ENCODE measurements at regions not wholly inside any gene's neighbourhood (a gene's known extent, or its start where the extent isn't known, plus 50 kb on each side); places are given as distances from the start of the nearest gene placed in this dataset.

DNA sequence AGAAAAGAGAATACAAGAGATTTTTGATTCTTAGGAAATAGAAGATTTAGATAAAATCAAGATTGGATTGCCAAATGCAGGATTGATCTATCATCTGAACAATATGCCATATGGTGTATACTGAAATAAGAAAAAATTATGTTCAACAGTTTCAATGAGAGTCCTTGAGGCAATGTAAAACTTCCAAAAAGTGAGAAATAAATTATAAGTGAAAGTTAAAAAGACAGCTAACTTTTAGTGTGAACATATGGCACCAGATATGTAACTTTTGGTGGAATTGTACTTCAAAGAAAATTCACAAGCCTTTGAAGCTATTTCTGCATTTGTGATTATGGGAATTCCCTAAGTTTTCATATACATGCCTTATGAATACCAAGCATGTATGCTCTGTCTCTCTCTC lies 200.5 kb upstream of the ANO3 start:
- no peak overlapping the region for H3K4me3 ChIP-seq (ENCODE audit: low read depth, low read length, poor library complexity, severe bottlenecking)
- no TSS peak for BruUV-seq (replicated peaks)
- peaks cover 13% of the 10 kb centered on the region; the same call in 1 of the 2 replicates for H3K9me3 ChIP-seq (ENCODE audit: low read length)
- TF ChIP-seq EZH2phosphoT487 (IDR thresholded peaks at IDR 0.05; ENCODE audit: borderline replicate concordance, low read depth, low read length): no peak
- TF ChIP-seq, protein P1, sequence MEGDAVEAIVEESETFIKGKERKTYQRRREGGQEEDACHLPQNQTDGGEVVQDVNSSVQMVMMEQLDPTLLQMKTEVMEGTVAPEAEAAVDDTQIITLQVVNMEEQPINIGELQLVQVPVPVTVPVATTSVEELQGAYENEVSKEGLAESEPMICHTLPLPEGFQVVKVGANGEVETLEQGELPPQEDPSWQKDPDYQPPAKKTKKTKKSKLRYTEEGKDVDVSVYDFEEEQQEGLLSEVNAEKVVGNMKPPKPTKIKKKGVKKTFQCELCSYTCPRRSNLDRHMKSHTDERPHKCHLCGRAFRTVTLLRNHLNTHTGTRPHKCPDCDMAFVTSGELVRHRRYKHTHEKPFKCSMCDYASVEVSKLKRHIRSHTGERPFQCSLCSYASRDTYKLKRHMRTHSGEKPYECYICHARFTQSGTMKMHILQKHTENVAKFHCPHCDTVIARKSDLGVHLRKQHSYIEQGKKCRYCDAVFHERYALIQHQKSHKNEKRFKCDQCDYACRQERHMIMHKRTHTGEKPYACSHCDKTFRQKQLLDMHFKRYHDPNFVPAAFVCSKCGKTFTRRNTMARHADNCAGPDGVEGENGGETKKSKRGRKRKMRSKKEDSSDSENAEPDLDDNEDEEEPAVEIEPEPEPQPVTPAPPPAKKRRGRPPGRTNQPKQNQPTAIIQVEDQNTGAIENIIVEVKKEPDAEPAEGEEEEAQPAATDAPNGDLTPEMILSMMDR (conservative IDR thresholded peaks at IDR 0.05; ENCODE audit: low read length): no peak
- intact Hi-C loops (cut with micrococcal nuclease; ENCODE audit: unreplicated experiment): loop anchor here (10.0 kb wide), 1 partner anchor 1373 kb away; the partner anchor contains the start of gene LIN7C
- H4K20me1 ChIP-seq (ENCODE audit: insufficient read depth, low read length): no peaks in the 10 kb centered on the region
- no peaks in the 10 kb centered on the region for H3K79me2 ChIP-seq (ENCODE audit: insufficient read depth, low read depth, low read length)
- peaks cover 19% of the 10 kb centered on the region for H3K4me1 ChIP-seq (ENCODE audit: insufficient read depth, low read length, poor library complexity, severe bottlenecking)
- H2AFZ ChIP-seq (ENCODE audit: low read length): peak overlapping the region; percentile 72; the same call in 1 of the 2 replicates
- POLR2A ChIA-PET: interaction anchor here (0.7 to 5.4 kb wide), 7 partner anchors 9 to 153 kb away, joined by 3 to 57 read pairs (median 3); no protein-coding TSS in a partner anchor
- CTCF ChIA-PET (ENCODE audit: unreplicated experiment): no interaction called here
- no peak for DNase-seq (ENCODE audit: low spot score)
- H3K27ac ChIP-seq (ENCODE audit: low read depth, low read length, poor library complexity, severe bottlenecking): no peak overlapping the region
- H3K9me2 ChIP-seq (ENCODE audit: insufficient read depth, low read length): no peaks in the 10 kb centered on the region
- no peak overlapping the region for H3K4me2 ChIP-seq (ENCODE audit: low read length)
- peaks cover 10% of the 10 kb centered on the region; the same call in 1 of the 2 replicates for H3K36me3 ChIP-seq (ENCODE audit: insufficient read depth, low read length)

DNA sequence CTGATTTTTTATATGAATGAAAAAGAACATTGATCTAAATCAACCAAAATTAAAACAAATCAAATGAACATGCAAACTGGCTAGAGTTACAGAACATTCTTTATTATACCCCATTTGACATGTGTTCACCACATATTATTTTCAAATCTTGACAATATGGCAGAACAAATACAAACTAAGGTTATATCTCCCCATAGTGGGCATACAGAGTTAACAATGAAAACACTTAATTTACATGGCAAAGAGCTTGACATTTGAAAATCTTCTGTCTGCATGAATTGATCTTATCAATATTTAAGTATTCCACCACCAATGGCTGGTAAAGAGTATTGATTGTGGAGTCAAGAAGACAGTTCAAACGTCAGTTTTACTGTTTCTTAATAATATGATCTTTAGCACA lies 197.9 kb upstream of the ANO3 start:
- POLR2A ChIA-PET: interaction anchor here (0.7 to 5.4 kb wide), 4 partner anchors 11 to 151 kb away, joined by 3 to 57 read pairs (median 3); no protein-coding TSS in a partner anchor
- peaks cover 4% of the 10 kb centered on the region; the same call in 1 of the 2 replicates for H3K9me3 ChIP-seq (ENCODE audit: low read length)
- H3K4me2 ChIP-seq (ENCODE audit: low read length): no peak overlapping the region
- peaks cover 19% of the 10 kb centered on the region for H3K4me1 ChIP-seq (ENCODE audit: insufficient read depth, low read length, poor library complexity, severe bottlenecking)
- intact Hi-C loops (cut with micrococcal nuclease; ENCODE audit: unreplicated experiment): loop anchor here (1.0 to 10.0 kb wide), 4 partner anchors 93 to 1371 kb away; partner anchors contain the start of gene LIN7C
- no TSS peak for BruUV-seq (replicated peaks)
- peak; percentile 27 for DNase-seq (ENCODE audit: low spot score)
- CTCF ChIA-PET (ENCODE audit: unreplicated experiment): interaction anchor here (0.8 to 3.7 kb wide), 2 partner anchors 149 to 152 kb away, joined by 3 to 44 read pairs; no protein-coding TSS in a partner anchor
- TF ChIP-seq, protein P1 (conservative IDR thresholded peaks at IDR 0.05; ENCODE audit: low read length): peak; percentile 65
- no peak for TF ChIP-seq EZH2phosphoT487 (IDR thresholded peaks at IDR 0.05; ENCODE audit: borderline replicate concordance, low read depth, low read length)
- H3K9me2 ChIP-seq (ENCODE audit: insufficient read depth, low read length): no peaks in the 10 kb centered on the region
- H3K79me2 ChIP-seq (ENCODE audit: insufficient read depth, low read depth, low read length): no peaks in the 10 kb centered on the region
- H2AFZ ChIP-seq (ENCODE audit: low read length): peak overlapping the region; percentile 80; the same call in 1 of the 2 replicates
- H3K27ac ChIP-seq (ENCODE audit: low read depth, low read length, poor library complexity, severe bottlenecking): no peak overlapping the region
- H3K4me3 ChIP-seq (ENCODE audit: low read depth, low read length, poor library complexity, severe bottlenecking): no peak overlapping the region
- H3K36me3 ChIP-seq (ENCODE audit: insufficient read depth, low read length): peaks cover 9% of the 10 kb centered on the region; the same call in 1 of the 2 replicates
- H4K20me1 ChIP-seq (ENCODE audit: insufficient read depth, low read length): no peaks in the 10 kb centered on the region
